GM23338 (cell line): ENCODE measurements at regions not wholly inside any gene's neighbourhood (a gene's known extent, or its start where the extent isn't known, plus 50 kb on each side); places are given as distances from the start of the nearest gene placed in this dataset.

ENCODE experiments used
- ATAC-seq: fragments of 200-7000 bp; cut with Tn5 transposase; 3 replicates; pipeline ENCODE4 v1.9.1; 2020
- DNase-seq: peaks from one replicate; pipeline ENCODE4 v3.0.0-alpha.2; 2015; ENCODE audit warnings: low spot score
- H2AFZ ChIP-seq: fragments of 200-600 bp; sonication (generic); 2 replicates; pipeline ENCODE4 v1.8.0; 2016; ENCODE audit warnings: antibody characterized with exemption, mild to moderate bottlenecking, moderate library complexity
- H3F3A ChIP-seq: fragments of 200-600 bp; sonication (generic); replicated peaks from 2 replicates; pipeline ENCODE4 v1.8.0; 2017; ENCODE audit warnings: antibody characterized with exemption, mixed run types, low read depth
- H3K27ac ChIP-seq: fragments of 200-600 bp; sonication (generic); 2 replicates; pipeline ENCODE4 v1.6.1; 2016; ENCODE audit warnings: low read depth
- H3K27me3 ChIP-seq: fragments of 200-600 bp; sonication (generic); 2 replicates; pipeline ENCODE4 v1.8.0; 2016; ENCODE audit warnings: mild to moderate bottlenecking, mixed run types, moderate library complexity; ENCODE audit not compliant: insufficient read depth
- H3K36me3 ChIP-seq: fragments of 200-600 bp; sonication (generic); 2 replicates; pipeline ENCODE4 v1.8.0; 2016; ENCODE audit warnings: mild to moderate bottlenecking; ENCODE audit not compliant: insufficient read depth
- H3K4me1 ChIP-seq: fragments of 200-600 bp; sonication (generic); 2 replicates; pipeline ENCODE4 v1.8.0; 2016; ENCODE audit warnings: mild to moderate bottlenecking, moderate library complexity; ENCODE audit not compliant: insufficient read depth
- H3K4me2 ChIP-seq: fragments of 200-600 bp; sonication (generic); 2 replicates; pipeline ENCODE4 v1.7.1; 2017; ENCODE audit warnings: mixed run types
- H3K4me3 ChIP-seq: fragments of 200-600 bp; sonication (generic); 2 replicates; pipeline ENCODE4 v1.6.1; 2016; ENCODE audit warnings: mixed run types
- H3K79me2 ChIP-seq: fragments of 200-600 bp; sonication (generic); replicated peaks from 2 replicates; pipeline ENCODE4 v1.8.0; 2017; ENCODE audit warnings: mild to moderate bottlenecking; ENCODE audit not compliant: insufficient read depth
- H3K9me2 ChIP-seq: fragments of 200-600 bp; sonication (generic); 2 replicates; pipeline ENCODE4 v1.8.0; 2017; ENCODE audit not compliant: insufficient read depth
- H4K20me1 ChIP-seq: fragments of 200-600 bp; sonication (generic); replicated peaks from 2 replicates; pipeline ENCODE4 v1.8.0; 2017; ENCODE audit warnings: mild to moderate bottlenecking; ENCODE audit not compliant: insufficient read depth
- H3K27ac Mint-ChIP-seq: 2 replicates; pipeline ENCODE4 v1.8.0; 2020; ENCODE audit warnings: inconsistent platforms, mild to moderate bottlenecking, moderate library complexity, mixed read lengths
- H3K27me3 Mint-ChIP-seq: 3 replicates; pipeline ENCODE4 v1.8.0; 2022; ENCODE audit warnings: low read depth, mild to moderate bottlenecking, moderate library complexity, mixed read lengths, inconsistent platforms; ENCODE audit not compliant: insufficient read depth, poor library complexity
- H3K36me3 Mint-ChIP-seq: 3 replicates; pipeline ENCODE4 v1.8.0; 2021; ENCODE audit warnings: low read depth, mild to moderate bottlenecking, inconsistent platforms, moderate library complexity, mixed read lengths
- H3K4me1 Mint-ChIP-seq: 3 replicates; pipeline ENCODE4 v1.8.0; 2020; ENCODE audit warnings: mild to moderate bottlenecking, inconsistent platforms, mixed read lengths
- H3K4me3 Mint-ChIP-seq: 3 replicates; pipeline ENCODE4 v1.8.0; 2021; ENCODE audit warnings: moderate library complexity, mild to moderate bottlenecking, inconsistent platforms, mixed read lengths
- H3K9me3 Mint-ChIP-seq: 3 replicates; pipeline ENCODE4 v1.8.0; 2020; ENCODE audit warnings: moderate library complexity, mild to moderate bottlenecking, inconsistent platforms, mixed read lengths
- EZH2phosphoT487 ChIP-seq: fragments of 200-600 bp; sonication (generic); IDR thresholded peaks from one replicate; pipeline ENCODE4 v1.8.1; 2018; ENCODE audit warnings: antibody characterized with exemption; ENCODE audit not compliant: unreplicated experiment
- NANOG ChIP-seq: IDR thresholded peaks from 2 replicates; pipeline ENCODE4 v1.6.1; 2016; ENCODE audit warnings: antibody characterized with exemption, borderline replicate concordance
- STAT1 ChIP-seq: IDR thresholded peaks from one replicate; pipeline ENCODE4 v1.6.1; 2016; ENCODE audit warnings: antibody characterized with exemption; ENCODE audit not compliant: unreplicated experiment
- ZNF114 ChIP-seq: fragments of 250-450 bp; sonication (Bioruptor Pico); IDR thresholded peaks from 2 replicates; pipeline ENCODE4 v1.5.0; 2020; ENCODE audit warnings: mild to moderate bottlenecking, moderate library complexity
- TF ChIP-seq, protein P1 (sequence below): fragments of 250-450 bp; sonication (Bioruptor Pico); IDR thresholded peaks from 2 replicates; pipeline ENCODE4 v1.5.0; 2020; ENCODE audit warnings: mild to moderate bottlenecking, moderate library complexity
- TF ChIP-seq, protein P2 (sequence below): IDR thresholded peaks from 2 replicates; pipeline ENCODE4 v1.6.1; 2016; ENCODE audit warnings: antibody characterized with exemption

- Histone ChIP-seq H3K4me3 (no peak overlapping the region), H3K4me2 (no peak overlapping the region), H3K36me3 (no peaks in the 10 kb centered on the region), H3F3A (no peaks in the 10 kb centered on the region), H4K20me1 (no peaks in the 10 kb centered on the region), H3K9me2 (no peaks in the 10 kb centered on the region), H3K27ac (no peak overlapping the region), H3K79me2 (no peaks in the 10 kb centered on the region), H3K4me1 (no peaks in the 10 kb centered on the region), H3K27me3 (no peaks in the 10 kb centered on the region), H2AFZ (no peak overlapping the region)
- peaks cover 7% of the 10 kb centered on the region for H3K27me3 Mint-ChIP-seq
- ATAC-seq = no peak
- H3K4me1 Mint-ChIP-seq = no peaks in the 10 kb centered on the region
- no peak for DNase-seq
- no peak overlapping the region for H3K4me3 Mint-ChIP-seq
- peaks cover 9% of the 10 kb centered on the region; the same call in 2 of the 3 replicates for H3K9me3 Mint-ChIP-seq
- H3K36me3 Mint-ChIP-seq = no peaks in the 10 kb centered on the region; the same call in 2 of the 3 replicates
- TF ChIP-seq, protein P1, sequence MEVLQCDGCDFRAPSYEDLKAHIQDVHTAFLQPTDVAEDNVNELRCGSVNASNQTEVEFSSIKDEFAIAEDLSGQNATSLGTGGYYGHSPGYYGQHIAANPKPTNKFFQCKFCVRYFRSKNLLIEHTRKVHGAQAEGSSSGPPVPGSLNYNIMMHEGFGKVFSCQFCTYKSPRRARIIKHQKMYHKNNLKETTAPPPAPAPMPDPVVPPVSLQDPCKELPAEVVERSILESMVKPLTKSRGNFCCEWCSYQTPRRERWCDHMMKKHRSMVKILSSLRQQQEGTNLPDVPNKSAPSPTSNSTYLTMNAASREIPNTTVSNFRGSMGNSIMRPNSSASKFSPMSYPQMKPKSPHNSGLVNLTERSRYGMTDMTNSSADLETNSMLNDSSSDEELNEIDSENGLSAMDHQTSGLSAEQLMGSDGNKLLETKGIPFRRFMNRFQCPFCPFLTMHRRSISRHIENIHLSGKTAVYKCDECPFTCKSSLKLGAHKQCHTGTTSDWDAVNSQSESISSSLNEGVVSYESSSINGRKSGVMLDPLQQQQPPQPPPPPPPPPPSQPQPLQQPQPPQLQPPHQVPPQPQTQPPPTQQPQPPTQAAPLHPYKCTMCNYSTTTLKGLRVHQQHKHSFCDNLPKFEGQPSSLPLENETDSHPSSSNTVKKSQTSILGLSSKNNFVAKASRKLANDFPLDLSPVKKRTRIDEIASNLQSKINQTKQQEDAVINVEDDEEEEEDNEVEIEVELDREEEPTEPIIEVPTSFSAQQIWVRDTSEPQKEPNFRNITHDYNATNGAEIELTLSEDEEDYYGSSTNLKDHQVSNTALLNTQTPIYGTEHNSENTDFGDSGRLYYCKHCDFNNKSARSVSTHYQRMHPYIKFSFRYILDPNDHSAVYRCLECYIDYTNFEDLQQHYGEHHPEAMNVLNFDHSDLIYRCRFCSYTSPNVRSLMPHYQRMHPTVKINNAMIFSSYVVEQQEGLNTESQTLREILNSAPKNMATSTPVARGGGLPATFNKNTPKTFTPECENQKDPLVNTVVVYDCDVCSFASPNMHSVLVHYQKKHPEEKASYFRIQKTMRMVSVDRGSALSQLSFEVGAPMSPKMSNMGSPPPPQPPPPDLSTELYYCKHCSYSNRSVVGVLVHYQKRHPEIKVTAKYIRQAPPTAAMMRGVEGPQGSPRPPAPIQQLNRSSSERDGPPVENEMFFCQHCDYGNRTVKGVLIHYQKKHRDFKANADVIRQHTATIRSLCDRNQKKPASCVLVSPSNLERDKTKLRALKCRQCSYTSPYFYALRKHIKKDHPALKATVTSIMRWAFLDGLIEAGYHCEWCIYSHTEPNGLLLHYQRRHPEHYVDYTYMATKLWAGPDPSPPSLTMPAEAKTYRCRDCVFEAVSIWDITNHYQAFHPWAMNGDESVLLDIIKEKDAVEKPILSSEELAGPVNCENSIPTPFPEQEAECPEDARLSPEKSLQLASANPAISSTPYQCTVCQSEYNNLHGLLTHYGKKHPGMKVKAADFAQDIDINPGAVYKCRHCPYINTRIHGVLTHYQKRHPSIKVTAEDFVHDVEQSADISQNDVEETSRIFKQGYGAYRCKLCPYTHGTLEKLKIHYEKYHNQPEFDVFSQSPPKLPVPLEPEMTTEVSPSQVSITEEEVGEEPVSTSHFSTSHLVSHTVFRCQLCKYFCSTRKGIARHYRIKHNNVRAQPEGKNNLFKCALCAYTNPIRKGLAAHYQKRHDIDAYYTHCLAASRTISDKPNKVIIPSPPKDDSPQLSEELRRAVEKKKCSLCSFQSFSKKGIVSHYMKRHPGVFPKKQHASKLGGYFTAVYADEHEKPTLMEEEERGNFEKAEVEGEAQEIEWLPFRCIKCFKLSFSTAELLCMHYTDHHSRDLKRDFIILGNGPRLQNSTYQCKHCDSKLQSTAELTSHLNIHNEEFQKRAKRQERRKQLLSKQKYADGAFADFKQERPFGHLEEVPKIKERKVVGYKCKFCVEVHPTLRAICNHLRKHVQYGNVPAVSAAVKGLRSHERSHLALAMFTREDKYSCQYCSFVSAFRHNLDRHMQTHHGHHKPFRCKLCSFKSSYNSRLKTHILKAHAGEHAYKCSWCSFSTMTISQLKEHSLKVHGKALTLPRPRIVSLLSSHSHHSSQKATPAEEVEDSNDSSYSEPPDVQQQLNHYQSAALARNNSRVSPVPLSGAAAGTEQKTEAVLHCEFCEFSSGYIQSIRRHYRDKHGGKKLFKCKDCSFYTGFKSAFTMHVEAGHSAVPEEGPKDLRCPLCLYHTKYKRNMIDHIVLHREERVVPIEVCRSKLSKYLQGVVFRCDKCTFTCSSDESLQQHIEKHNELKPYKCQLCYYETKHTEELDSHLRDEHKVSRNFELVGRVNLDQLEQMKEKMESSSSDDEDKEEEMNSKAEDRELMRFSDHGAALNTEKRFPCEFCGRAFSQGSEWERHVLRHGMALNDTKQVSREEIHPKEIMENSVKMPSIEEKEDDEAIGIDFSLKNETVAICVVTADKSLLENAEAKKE (CRISPR knock-in tag) = no peak
- TF ChIP-seq EZH2phosphoT487 (no peak), STAT1 (no peak), ZNF114 (CRISPR knock-in tag) (no peak), NANOG (no peak)
- H3K27ac Mint-ChIP-seq = no peak overlapping the region
Observed at GRCh38 chr9:32698706-32699277, 63.3 kb upstream of the TAF1L start.

DNA sequence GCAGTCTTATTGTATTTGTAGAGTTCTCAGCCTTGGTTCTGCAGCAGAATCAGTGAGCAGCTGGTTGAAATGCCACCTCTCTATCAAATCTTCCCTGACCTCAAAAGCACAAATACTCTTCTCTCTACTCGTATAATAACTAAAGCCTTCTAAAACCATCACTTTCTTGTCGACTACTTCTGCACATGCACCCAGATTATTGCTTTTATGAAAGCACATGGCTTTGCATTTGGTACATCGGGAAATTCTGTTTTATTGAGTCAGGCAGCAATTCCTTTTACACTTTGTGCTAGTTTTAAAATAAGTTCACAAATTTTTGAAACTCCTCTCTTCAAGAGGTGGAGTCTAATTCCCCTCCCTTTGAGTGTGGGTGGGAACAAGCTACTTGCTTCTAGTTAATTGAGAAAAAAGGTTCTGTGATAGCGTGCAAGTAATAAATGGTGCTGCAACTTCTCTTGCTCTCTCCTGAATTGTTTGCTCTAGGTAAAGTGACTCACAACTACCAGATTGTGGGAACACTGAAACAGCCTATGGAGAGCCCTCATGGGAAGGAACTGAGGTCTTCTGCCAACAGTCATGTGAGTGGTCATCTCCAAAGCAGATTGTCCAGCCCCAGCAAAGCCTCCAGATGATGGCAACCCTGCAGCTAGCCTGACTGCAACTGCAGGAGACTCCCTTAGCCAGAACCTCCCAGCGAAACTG lies 66.0 kb upstream of the TAF1L start:
- ATAC-seq = no peak
- H3F3A ChIP-seq = no peaks in the 10 kb centered on the region
- H3K4me1 ChIP-seq = no peaks in the 10 kb centered on the region
- Mint-ChIP-seq H3K27me3 (peaks cover 7% of the 10 kb centered on the region), H3K9me3 (no peaks in the 10 kb centered on the region; the same call in 2 of the 3 replicates), H3K27ac (no peak overlapping the region), H3K36me3 (no peaks in the 10 kb centered on the region), H3K4me3 (no peak overlapping the region), H3K4me1 (0 out of 3 replicates have a peak, but pooled peaks cover 3% of the 10 kb centered on the region)
- no peaks in the 10 kb centered on the region for H3K9me2 ChIP-seq
- TF ChIP-seq, protein P2, sequence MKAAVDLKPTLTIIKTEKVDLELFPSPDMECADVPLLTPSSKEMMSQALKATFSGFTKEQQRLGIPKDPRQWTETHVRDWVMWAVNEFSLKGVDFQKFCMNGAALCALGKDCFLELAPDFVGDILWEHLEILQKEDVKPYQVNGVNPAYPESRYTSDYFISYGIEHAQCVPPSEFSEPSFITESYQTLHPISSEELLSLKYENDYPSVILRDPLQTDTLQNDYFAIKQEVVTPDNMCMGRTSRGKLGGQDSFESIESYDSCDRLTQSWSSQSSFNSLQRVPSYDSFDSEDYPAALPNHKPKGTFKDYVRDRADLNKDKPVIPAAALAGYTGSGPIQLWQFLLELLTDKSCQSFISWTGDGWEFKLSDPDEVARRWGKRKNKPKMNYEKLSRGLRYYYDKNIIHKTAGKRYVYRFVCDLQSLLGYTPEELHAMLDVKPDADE = no peak
- TF ChIP-seq ZNF114 (CRISPR knock-in tag) (no peak), EZH2phosphoT487 (no peak), STAT1 (no peak)
- no peak overlapping the region for H3K27ac ChIP-seq
- H3K4me3 ChIP-seq = no peak overlapping the region
- no peaks in the 10 kb centered on the region for H3K79me2 ChIP-seq
- H3K4me2 ChIP-seq = no peak overlapping the region
- H3K27me3 ChIP-seq = no peaks in the 10 kb centered on the region
- no peak for DNase-seq
- no peaks in the 10 kb centered on the region for H3K36me3 ChIP-seq
- no peaks in the 10 kb centered on the region for H4K20me1 ChIP-seq
- no peak overlapping the region for H2AFZ ChIP-seq
